Progenitor cell of endocrine pancreas (in vitro differentiated cells): ENCODE measurements at regions not wholly inside any gene's neighbourhood (a gene's known extent, or its start where the extent isn't known, plus 50 kb on each side); places are given as distances from the start of the nearest gene placed in this dataset.
"Not testable (repeated sequence)": the region's sequence is repeated elsewhere in the genome, so short reads cannot be mapped to it uniquely, and the experiment has no call there.

Source experiments
- DNase-seq: peaks from one replicate; pipeline ENCODE4 v3.0.0; 2021; ENCODE audit warnings: low spot score; ENCODE audit not compliant: unreplicated experiment
- H3K27ac Mint-ChIP-seq: 2 replicates; pipeline ENCODE4 v1.8.0; 2021; ENCODE audit warnings: mild to moderate bottlenecking, moderate library complexity, mixed read lengths
- H3K27me3 Mint-ChIP-seq: 2 replicates; pipeline ENCODE4 v1.8.0; 2021; ENCODE audit warnings: mixed read lengths
- H3K36me3 Mint-ChIP-seq: 2 replicates; pipeline ENCODE4 v1.8.0; 2022; ENCODE audit warnings: mixed read lengths; ENCODE audit not compliant: insufficient read depth
- H3K4me1 Mint-ChIP-seq: 2 replicates; pipeline ENCODE4 v1.8.0; 2021; ENCODE audit warnings: low read depth, mixed read lengths
- H3K4me3 Mint-ChIP-seq: 2 replicates; pipeline ENCODE4 v1.8.0; 2021; ENCODE audit warnings: low read depth, mild to moderate bottlenecking, moderate library complexity, mixed read lengths
- H3K9me3 Mint-ChIP-seq: 2 replicates; pipeline ENCODE4 v1.8.0; 2021; ENCODE audit warnings: low read depth, mixed read lengths
- CTCF ChIP-seq: fragments of 200-600 bp; sonication (generic); IDR thresholded peaks from one replicate; pipeline ENCODE4 v1.5.0; 2021; ENCODE audit warnings: antibody characterized with exemption, mild to moderate bottlenecking; ENCODE audit not compliant: unreplicated experiment

GRCh38 chr2:7755879-7756278 is 838.7 kb downstream of the RNF144A start:
- peaks cover 15% of the 10 kb centered on the region for H3K9me3 Mint-ChIP-seq
- H3K4me1 Mint-ChIP-seq = no peaks in the 10 kb centered on the region
- DNase-seq = no peak
- H3K4me3 Mint-ChIP-seq = no peak overlapping the region
- H3K36me3 Mint-ChIP-seq = no peaks in the 10 kb centered on the region
- H3K27me3 Mint-ChIP-seq = no peaks in the 10 kb centered on the region
- TF ChIP-seq CTCF = no peak
- no peak overlapping the region for H3K27ac Mint-ChIP-seq

- H3K4me1 Mint-ChIP-seq = no peaks in the 10 kb centered on the region
- no peak for TF ChIP-seq CTCF
- no peak for DNase-seq
- no peaks in the 10 kb centered on the region for H3K27me3 Mint-ChIP-seq
- peaks cover 19% of the 10 kb centered on the region for H3K9me3 Mint-ChIP-seq
- H3K4me3 Mint-ChIP-seq = no peak overlapping the region
- no peaks in the 10 kb centered on the region for H3K36me3 Mint-ChIP-seq
- H3K27ac Mint-ChIP-seq = no peak overlapping the region
These were observed 841.0 kb downstream of the RNF144A start for GRCh38 chr2:7758073-7758759.

GRCh38 chr2:7759898-7760297 is 842.7 kb downstream of the RNF144A start:
- TF ChIP-seq CTCF = no peak
- Mint-ChIP-seq H3K4me1 (no peaks in the 10 kb centered on the region), H3K27ac (no peak overlapping the region), H3K4me3 (no peak overlapping the region), H3K36me3 (peaks cover 5% of the 10 kb centered on the region), H3K27me3 (no peaks in the 10 kb centered on the region), H3K9me3 (peaks cover 20% of the 10 kb centered on the region)
- DNase-seq = no peak

- not testable (repeated sequence) for H3K4me3 Mint-ChIP-seq, H3K27ac Mint-ChIP-seq, H3K36me3 Mint-ChIP-seq, H3K4me1 Mint-ChIP-seq, DNase-seq, H3K27me3 Mint-ChIP-seq
- peaks cover 15% of the 10 kb centered on the region for H3K9me3 Mint-ChIP-seq
These were observed 846.2 kb downstream of the RNF144A start for GRCh38 chr2:7763418-7763817.

- no peak for TF ChIP-seq CTCF
- H3K27me3 Mint-ChIP-seq = no peaks in the 10 kb centered on the region
- no peak overlapping the region for H3K4me3 Mint-ChIP-seq
- H3K36me3 Mint-ChIP-seq = peaks cover 5% of the 10 kb centered on the region
- H3K27ac Mint-ChIP-seq = no peak overlapping the region
- no peak for DNase-seq
- no peaks in the 10 kb centered on the region for H3K4me1 Mint-ChIP-seq
- peaks cover 15% of the 10 kb centered on the region for H3K9me3 Mint-ChIP-seq
These were observed 848.0 kb downstream of the RNF144A start for GRCh38 chr2:7765236-7765635.

- DNase-seq = no peak
- Mint-ChIP-seq H3K9me3 (peaks cover 15% of the 10 kb centered on the region), H3K36me3 (peaks cover 5% of the 10 kb centered on the region)
These were observed 849.0 kb downstream of the RNF144A start for GRCh38 chr2:7766088-7766722.

More at GRCh38 chr2:7766088-7766722, 849.0 kb downstream of the RNF144A start:
- H3K4me3 Mint-ChIP-seq = no peak overlapping the region
- no peak for TF ChIP-seq CTCF
- no peaks in the 10 kb centered on the region for H3K4me1 Mint-ChIP-seq
- no peak overlapping the region for H3K27ac Mint-ChIP-seq
- no peaks in the 10 kb centered on the region for H3K27me3 Mint-ChIP-seq
